CD4-positive, CD25-positive, alpha-beta regulatory T cell (primary cell): ENCODE measurements at regions not wholly inside any gene's neighbourhood (a gene's known extent, or its start where the extent isn't known, plus 50 kb on each side); places are given as distances from the start of the nearest gene placed in this dataset.

Experiments used
- ATAC-seq, 2 donors: fragments of 150-1000 bp; cut with Tn5 transposase; one replicate each; pipeline ENCODE4 v1.10.0; 2021; ENCODE audit warnings: low read depth in 2 of 2, moderate number of reproducible peaks in 2 of 2, moderate library complexity in 1 of 2
- DNase-seq, 3 donors: peaks; one replicate each; pipeline versions ENCODE4 v3.0.0 to v3.0.0-alpha.2; 2012 to 2022; ENCODE audit warnings: mixed read lengths in 1 of 3
- H3K27ac ChIP-seq: one replicate; pipeline ENCODE4 v1.7.0; 2013; ENCODE audit warnings: mild to moderate bottlenecking, low read length; ENCODE audit not compliant: insufficient read depth, poor library complexity, severe bottlenecking
- H3K27me3 ChIP-seq: one replicate; pipeline ENCODE4 v1.7.0; 2013; ENCODE audit warnings: low read length; ENCODE audit not compliant: control insufficient read depth, insufficient read depth
- H3K36me3 ChIP-seq: one replicate; pipeline ENCODE4 v1.7.0; 2013; ENCODE audit warnings: mild to moderate bottlenecking, low read length, moderate library complexity; ENCODE audit not compliant: control insufficient read depth, insufficient read depth
- H3K4me1 ChIP-seq: 2 replicates; pipeline ENCODE4 v1.7.0; 2013; ENCODE audit warnings: mild to moderate bottlenecking, low read length; ENCODE audit not compliant: insufficient read depth, control insufficient read depth, poor library complexity, severe bottlenecking
- H3K4me3 ChIP-seq: one replicate; pipeline ENCODE4 v1.7.0; 2013; ENCODE audit warnings: low read depth, mild to moderate bottlenecking, low read length, moderate library complexity
- H3K9me3 ChIP-seq, 2 experiments: 1 replicate in 1 of 2; 2 replicates in 1 of 2; pipeline ENCODE4 v1.7.0; 2013; ENCODE audit warnings: low read length in 2 of 2, mild to moderate bottlenecking in 1 of 2, moderate library complexity in 1 of 2; ENCODE audit not compliant: control insufficient read depth in 2 of 2
- H3K27ac Mint-ChIP-seq, 3 donors: one replicate each; pipeline ENCODE4 v1.8.0; 2020 to 2022; ENCODE audit warnings: mild to moderate bottlenecking in 3 of 3, mixed read lengths in 3 of 3, moderate library complexity in 2 of 3
- H3K27me3 Mint-ChIP-seq: one replicate; pipeline ENCODE4 v1.8.0; 2022; ENCODE audit warnings: mild to moderate bottlenecking, mixed read lengths
- H3K36me3 Mint-ChIP-seq: one replicate; pipeline ENCODE4 v1.8.0; 2020; ENCODE audit warnings: mixed read lengths
- H3K4me1 Mint-ChIP-seq, 4 donors: one replicate each; pipeline ENCODE4 v1.8.0; 2020 to 2022; ENCODE audit warnings: mixed read lengths in 4 of 4, mild to moderate bottlenecking in 1 of 4
- H3K4me3 Mint-ChIP-seq, 4 donors: one replicate each; pipeline ENCODE4 v1.8.0; 2020 to 2022; ENCODE audit warnings: mild to moderate bottlenecking in 4 of 4, mixed read lengths in 4 of 4, moderate library complexity in 3 of 4
- H3K9me3 Mint-ChIP-seq, 7 donors: one replicate each; pipeline ENCODE4 v1.8.0; 2020 to 2022; ENCODE audit warnings: mixed read lengths in 7 of 7, mild to moderate bottlenecking in 3 of 7, moderate library complexity in 2 of 7

DNA sequence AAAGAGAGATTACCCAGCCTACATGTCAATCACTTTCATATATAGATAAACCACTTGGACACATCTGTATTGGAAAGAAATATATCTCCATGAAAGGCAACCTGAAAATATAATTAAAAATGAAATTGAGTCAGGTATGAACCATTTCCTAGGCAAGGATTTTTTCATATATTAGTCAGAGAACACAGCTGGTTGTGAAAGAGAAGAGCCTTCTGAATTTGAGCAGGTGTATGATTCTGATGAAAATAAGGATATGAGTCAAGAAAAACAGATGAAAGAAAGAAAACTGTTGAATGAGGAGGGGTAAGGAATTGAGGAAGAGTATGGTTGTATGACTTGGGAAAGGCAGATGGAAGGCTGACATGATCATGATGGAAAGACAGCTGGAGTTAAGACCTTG is 441.1 kb downstream of the HAO1 start:
- H3K36me3 Mint-ChIP-seq, result no peaks in the 10 kb centered on the region
- H3K27me3 ChIP-seq, result no peaks in the 10 kb centered on the region

DNA sequence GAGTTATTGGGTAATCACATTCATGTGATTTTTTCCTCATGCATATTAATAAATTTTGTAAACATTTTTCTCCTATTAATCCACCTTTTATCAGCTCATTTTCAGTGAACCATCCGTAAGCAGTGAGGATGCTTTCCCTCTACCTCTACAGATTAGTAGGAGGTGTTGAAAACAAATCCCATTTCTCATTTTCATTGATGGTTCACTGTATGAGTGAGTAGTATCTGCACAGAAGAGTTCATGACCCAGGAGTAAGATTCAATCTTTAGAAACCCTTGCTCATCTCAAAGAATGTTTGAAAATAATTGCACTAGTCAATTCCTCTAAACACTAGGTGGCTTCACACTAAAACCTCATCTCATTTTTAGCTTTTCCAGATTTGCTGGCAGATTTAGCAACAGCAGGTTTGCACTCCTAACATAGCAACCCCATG is 440.0 kb downstream of the HAO1 start:
- Mint-ChIP-seq H3K9me3 (peaks cover 0 to 2% (median 0%) of the 10 kb centered on the region in 7 donors), H3K27me3 (no peaks in the 10 kb centered on the region), H3K27ac (no peak overlapping the region), H3K36me3 (no peaks in the 10 kb centered on the region), H3K4me3 (no peak overlapping the region), H3K4me1 (no peaks in the 10 kb centered on the region)
- H3K36me3 ChIP-seq, result no peaks in the 10 kb centered on the region
- peaks cover 0 to 2% of the 10 kb centered on the region in 2 experiments for H3K9me3 ChIP-seq
- no peak overlapping the region for H3K27ac ChIP-seq
- no peak for ATAC-seq
- DNase-seq, result no peak
- no peak overlapping the region for H3K4me3 ChIP-seq
- H3K27me3 ChIP-seq, result no peaks in the 10 kb centered on the region
- H3K4me1 ChIP-seq, result no peaks in the 10 kb centered on the region

More for the DNA sequence above, 441.1 kb downstream of the HAO1 start:
- Histone ChIP-seq H3K27ac (no peak overlapping the region), H3K4me3 (no peak overlapping the region), H3K36me3 (no peaks in the 10 kb centered on the region), H3K4me1 (no peaks in the 10 kb centered on the region), H3K9me3 (no peaks in the 10 kb centered on the region)
- H3K27me3 Mint-ChIP-seq, result no peaks in the 10 kb centered on the region
- ATAC-seq, result no peak
- no peak overlapping the region for H3K4me3 Mint-ChIP-seq
- DNase-seq, result no peak
- H3K4me1 Mint-ChIP-seq, result no peaks in the 10 kb centered on the region
- H3K9me3 Mint-ChIP-seq, result peaks cover 0 to 10% (median 4%) of the 10 kb centered on the region in 7 donors
- H3K27ac Mint-ChIP-seq, result no peak overlapping the region

DNA sequence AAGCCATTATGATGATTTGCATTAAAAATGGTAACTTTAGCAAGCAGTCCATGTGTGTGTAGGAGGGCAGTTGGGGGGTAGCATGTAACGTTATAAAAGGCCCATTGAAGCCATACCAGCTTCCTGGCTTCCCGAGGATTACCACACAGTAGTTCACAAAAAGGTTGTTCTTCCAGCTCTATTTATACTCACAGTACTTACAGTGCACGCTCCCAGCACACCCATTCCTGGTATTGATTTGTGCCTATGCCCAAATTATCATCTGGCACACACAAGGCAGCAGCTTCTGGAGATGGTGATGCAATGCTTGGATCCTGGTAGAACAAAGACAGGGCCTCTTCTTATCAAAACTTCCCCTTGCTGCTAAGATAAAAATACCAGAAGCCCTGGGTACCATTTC is 436.8 kb downstream of the HAO1 start:
- H3K4me3 ChIP-seq, result no peak overlapping the region
- Mint-ChIP-seq H3K36me3 (no peaks in the 10 kb centered on the region), H3K4me1 (no peaks in the 10 kb centered on the region), H3K9me3 (peaks cover 0 to 2% (median 0%) of the 10 kb centered on the region in 7 donors), H3K4me3 (no peak overlapping the region), H3K27me3 (no peaks in the 10 kb centered on the region), H3K27ac (no peak overlapping the region)
- H3K4me1 ChIP-seq, result no peaks in the 10 kb centered on the region
- DNase-seq (no peak), ATAC-seq (no peak)
- H3K27ac ChIP-seq, result no peak overlapping the region
- H3K36me3 ChIP-seq, result no peaks in the 10 kb centered on the region
- no peaks in the 10 kb centered on the region for H3K27me3 ChIP-seq
- peaks cover 0 to 2% of the 10 kb centered on the region in 2 experiments for H3K9me3 ChIP-seq

DNA sequence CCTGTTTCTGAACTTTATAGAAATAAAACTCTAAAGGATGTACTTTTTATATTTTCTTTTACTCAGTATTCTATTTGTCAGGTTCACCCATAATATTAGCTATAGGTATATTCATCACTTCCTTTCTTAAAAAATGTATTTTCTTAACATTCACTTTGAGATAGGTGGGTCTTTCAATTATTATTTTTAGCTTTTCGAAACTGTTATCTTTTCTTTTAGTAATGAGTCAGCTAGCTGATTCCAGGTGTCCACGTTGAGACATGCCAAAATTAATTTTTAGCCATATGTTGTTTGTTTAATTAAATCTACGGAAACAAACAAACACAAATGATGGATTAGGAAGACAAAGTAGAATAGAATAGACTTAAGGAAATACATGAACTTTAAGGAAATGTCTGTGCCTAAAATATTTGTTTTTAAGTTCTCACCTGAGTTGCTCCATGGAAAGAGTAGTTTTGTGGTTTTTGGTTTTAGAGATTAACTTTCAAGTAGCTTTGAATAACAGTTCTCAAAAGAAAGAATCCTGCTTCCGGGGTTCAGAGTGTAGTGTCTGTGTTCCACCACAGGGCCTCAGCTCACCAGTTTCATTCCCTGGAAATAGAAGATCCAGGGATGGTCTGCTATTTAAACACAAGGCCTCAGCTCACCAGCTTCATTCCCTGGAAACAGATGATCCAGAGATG is 435.0 kb downstream of the HAO1 start:
- Histone ChIP-seq H3K27me3 (no peaks in the 10 kb centered on the region), H3K27ac (no peak overlapping the region), H3K4me1 (no peaks in the 10 kb centered on the region), H3K4me3 (no peak overlapping the region), H3K36me3 (no peaks in the 10 kb centered on the region), H3K9me3 (peaks cover 0 to 2% of the 10 kb centered on the region in 2 experiments)
- H3K27ac Mint-ChIP-seq, result no peak overlapping the region
- no peak overlapping the region for H3K4me3 Mint-ChIP-seq
- no peaks in the 10 kb centered on the region for H3K4me1 Mint-ChIP-seq
- H3K27me3 Mint-ChIP-seq, result no peaks in the 10 kb centered on the region
- peaks cover 0 to 6% (median 0%) of the 10 kb centered on the region in 7 donors for H3K9me3 Mint-ChIP-seq
- DNase-seq (no peak), ATAC-seq (no peak)
- H3K36me3 Mint-ChIP-seq, result no peaks in the 10 kb centered on the region

- peaks cover 0 to 7% (median 0%) of the 10 kb centered on the region in 7 donors for H3K9me3 Mint-ChIP-seq
- ATAC-seq (no peak), DNase-seq (no peak)
- H3K4me3 Mint-ChIP-seq, result no peak overlapping the region
- no peaks in the 10 kb centered on the region for H3K4me1 Mint-ChIP-seq
- peaks cover 0 to 2% of the 10 kb centered on the region in 2 experiments for H3K9me3 ChIP-seq
- no peaks in the 10 kb centered on the region for H3K36me3 ChIP-seq
- H3K27ac ChIP-seq, result no peak overlapping the region
- H3K27ac Mint-ChIP-seq, result no peak overlapping the region
- no peaks in the 10 kb centered on the region for H3K27me3 ChIP-seq
- H3K4me3 ChIP-seq, result no peak overlapping the region
- no peaks in the 10 kb centered on the region for H3K36me3 Mint-ChIP-seq
- no peaks in the 10 kb centered on the region for H3K27me3 Mint-ChIP-seq
- no peaks in the 10 kb centered on the region for H3K4me1 ChIP-seq
Observed at GRCh38 chr20:7505835-7506221, 434.4 kb downstream of the HAO1 start.

GRCh38 chr20:7516621-7517111 is 423.6 kb downstream of the HAO1 start:
- Histone ChIP-seq H3K4me1 (no peaks in the 10 kb centered on the region), H3K36me3 (no peaks in the 10 kb centered on the region), H3K27me3 (no peaks in the 10 kb centered on the region), H3K4me3 (no peak overlapping the region), H3K27ac (no peak overlapping the region), H3K9me3 (peaks cover 0 to 2% of the 10 kb centered on the region in 2 experiments)
- Mint-ChIP-seq H3K9me3 (peaks cover 0 to 11% (median 6%) of the 10 kb centered on the region in 7 donors), H3K4me1 (no peaks in the 10 kb centered on the region), H3K4me3 (no peak overlapping the region), H3K27ac (no peak overlapping the region), H3K27me3 (no peaks in the 10 kb centered on the region), H3K36me3 (no peaks in the 10 kb centered on the region)
- ATAC-seq (no peak), DNase-seq (no peak)

- DNase-seq (no peak), ATAC-seq (no peak)
- no peaks in the 10 kb centered on the region for H3K4me1 ChIP-seq
- H3K36me3 ChIP-seq, result no peaks in the 10 kb centered on the region
- H3K9me3 Mint-ChIP-seq, result peaks cover 0 to 16% (median 7%) of the 10 kb centered on the region in 7 donors
- H3K9me3 ChIP-seq, result peaks cover 0 to 5% of the 10 kb centered on the region in 2 experiments
- no peaks in the 10 kb centered on the region for H3K4me1 Mint-ChIP-seq
- H3K27me3 Mint-ChIP-seq, result peaks cover 4% of the 10 kb centered on the region
- no peak overlapping the region for H3K4me3 ChIP-seq
- H3K4me3 Mint-ChIP-seq, result no peak overlapping the region
- no peak overlapping the region for H3K27ac Mint-ChIP-seq
- H3K36me3 Mint-ChIP-seq, result no peaks in the 10 kb centered on the region
- H3K27me3 ChIP-seq, result no peaks in the 10 kb centered on the region
- no peak overlapping the region for H3K27ac ChIP-seq
Observed at GRCh38 chr20:7520361-7520760, 419.9 kb downstream of the HAO1 start.

DNA sequence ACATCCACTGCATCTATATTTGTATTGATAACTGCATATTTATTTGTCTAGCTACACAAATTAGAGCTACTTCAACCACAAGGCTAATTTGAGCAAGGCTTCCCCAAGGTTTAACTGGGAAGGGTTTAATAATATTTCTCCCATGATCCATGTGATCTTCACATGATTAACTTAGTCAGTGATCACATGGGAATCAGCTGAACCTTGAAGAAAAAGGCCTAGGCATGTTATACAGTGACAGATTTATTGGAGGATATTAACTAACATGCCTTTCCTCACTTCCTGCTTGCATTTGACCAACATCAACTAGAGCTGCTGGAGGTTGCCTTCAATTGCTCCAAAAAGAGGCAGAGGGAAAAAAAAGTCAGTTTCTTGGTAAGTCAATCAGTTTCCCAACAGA is 417.0 kb downstream of the HAO1 start:
- no peaks in the 10 kb centered on the region for H3K4me1 Mint-ChIP-seq
- no peaks in the 10 kb centered on the region for H3K36me3 ChIP-seq
- H3K9me3 Mint-ChIP-seq, result peaks cover 0 to 18% (median 5%) of the 10 kb centered on the region in 7 donors
- no peaks in the 10 kb centered on the region for H3K4me1 ChIP-seq
- peaks cover 0 to 5% of the 10 kb centered on the region in 2 experiments for H3K9me3 ChIP-seq
- H3K27ac ChIP-seq, result no peak overlapping the region
- H3K27me3 Mint-ChIP-seq, result peaks cover 4% of the 10 kb centered on the region
- no peak overlapping the region for H3K4me3 Mint-ChIP-seq
- H3K27ac Mint-ChIP-seq, result no peak overlapping the region
- DNase-seq (no peak), ATAC-seq (no peak)
- H3K36me3 Mint-ChIP-seq, result no peaks in the 10 kb centered on the region
- H3K4me3 ChIP-seq, result no peak overlapping the region
- no peaks in the 10 kb centered on the region for H3K27me3 ChIP-seq
